ENCODE measurements at regions not wholly inside any gene's neighbourhood (a gene's known extent, or its start where the extent isn't known, plus 50 kb on each side); places are given as distances from the start of the nearest gene placed in this dataset.
"Not testable (repeated sequence)": the region's sequence is repeated elsewhere in the genome, so short reads cannot be mapped to it uniquely, and the experiment has no call there.

DNA sequence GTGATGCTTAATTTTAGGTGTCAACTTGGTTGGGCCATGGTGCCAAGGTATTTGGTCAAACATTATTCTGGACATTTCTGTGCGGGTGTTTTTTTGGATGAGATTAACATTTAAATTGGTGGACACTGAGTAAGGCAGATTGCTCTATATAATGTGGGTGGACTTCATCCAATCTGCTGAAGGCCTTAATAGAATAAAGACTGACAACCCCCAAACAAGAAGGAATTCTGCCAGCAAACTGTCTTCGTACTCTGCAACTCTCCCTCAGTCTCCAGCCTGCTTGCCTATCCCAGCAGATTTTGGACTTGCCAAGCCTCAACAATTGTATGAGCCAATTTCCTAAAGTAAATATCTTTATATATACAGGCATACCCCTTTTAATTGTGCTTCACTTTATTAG lies 850.1 kb downstream of the TBC1D32 start:
- FAIRE-seq = no peak

DNA sequence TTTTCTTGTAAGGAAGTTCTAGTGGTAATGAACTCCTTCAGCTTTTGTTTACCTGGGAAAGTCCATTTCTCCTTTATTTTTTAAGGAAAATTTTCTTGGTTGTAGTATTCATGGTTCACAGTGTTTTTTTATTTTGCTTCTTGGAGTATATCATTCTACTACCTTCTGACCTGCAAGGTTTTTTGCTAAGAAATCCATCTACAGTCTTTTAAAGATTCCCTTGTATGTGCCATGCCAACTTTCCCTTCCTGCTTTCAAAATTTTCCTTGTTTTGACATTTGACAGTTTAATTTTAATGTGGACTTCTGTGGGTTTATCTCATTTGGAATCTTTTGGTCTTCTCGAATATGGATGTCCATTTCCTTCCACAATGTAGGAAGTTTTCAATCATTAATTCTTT lies 855.6 kb downstream of the TBC1D32 start:
- FAIRE-seq = no peak

GRCh38 chr6:120473804-120474203 lies 860.5 kb downstream of the TBC1D32 start:
- no peak for FAIRE-seq

- FAIRE-seq = no peak
These were observed 865.8 kb downstream of the TBC1D32 start for GRCh38 chr6:120468486-120468885.

DNA sequence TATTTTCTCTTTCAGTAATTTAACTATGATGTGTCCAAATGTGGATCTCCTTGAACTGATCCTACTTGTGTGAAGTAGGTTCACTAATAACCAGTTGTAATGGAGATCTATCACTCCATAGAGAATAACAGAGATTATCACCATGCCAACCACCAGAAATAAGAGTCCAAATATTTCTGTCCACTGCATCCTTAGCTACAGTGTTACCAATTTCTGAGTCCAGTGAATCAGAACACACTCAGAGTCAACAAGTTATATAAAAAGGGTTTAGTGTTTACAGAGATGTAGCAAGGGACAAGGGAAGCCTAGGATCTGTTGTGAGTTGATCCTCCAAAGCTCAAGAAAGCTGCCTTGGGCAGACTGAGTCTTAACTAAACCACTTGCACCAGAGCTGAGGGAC lies 882.8 kb downstream of the TBC1D32 start:
- no peak for FAIRE-seq

DNA sequence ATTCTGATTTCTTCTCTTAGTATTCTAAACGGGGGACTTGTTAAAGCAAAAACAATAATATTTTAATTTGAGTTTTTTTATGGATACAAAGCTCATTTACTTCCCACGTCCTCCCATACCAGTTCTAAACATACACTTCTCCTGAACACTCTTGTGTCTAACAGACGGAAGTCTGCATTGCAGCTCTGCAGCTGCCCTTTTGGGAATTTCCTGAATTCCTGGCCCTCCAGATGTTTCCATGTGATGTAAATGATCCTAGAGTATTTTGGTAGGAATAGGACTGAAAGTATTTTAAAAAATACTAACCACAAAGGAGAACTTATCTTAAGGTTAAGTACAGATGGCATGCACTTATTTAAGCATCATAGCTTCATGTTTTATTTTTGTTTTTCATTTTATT lies 886.7 kb downstream of the TBC1D32 start:
- no peak for FAIRE-seq

DNA sequence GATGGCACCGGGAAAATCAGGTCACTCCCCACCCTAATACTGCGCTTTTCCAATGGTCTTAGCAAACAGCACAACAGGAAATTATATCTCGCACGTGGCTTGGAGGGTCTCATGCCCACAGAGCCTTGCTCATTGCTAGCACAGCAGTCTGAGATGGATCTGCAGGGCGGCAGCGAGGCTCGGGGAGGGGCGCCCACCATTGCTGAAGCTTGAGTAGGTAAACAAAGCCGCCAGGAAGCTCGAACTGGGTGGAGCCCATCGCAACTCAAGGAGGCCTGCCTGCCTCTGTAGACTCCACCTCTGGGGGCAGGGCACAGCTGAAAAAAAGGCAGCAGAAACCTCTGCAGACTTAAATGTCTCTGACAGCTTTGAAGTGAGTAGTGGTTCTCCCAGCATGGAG lies 901.4 kb downstream of the TBC1D32 start:
- FAIRE-seq = not testable (repeated sequence)

GRCh38 chr6:120431841-120432240 lies 902.4 kb downstream of the TBC1D32 start:
- FAIRE-seq = no peak

- no peak for FAIRE-seq
These were observed 922.9 kb downstream of the TBC1D32 start for GRCh38 chr6:120411394-120411793.

DNA sequence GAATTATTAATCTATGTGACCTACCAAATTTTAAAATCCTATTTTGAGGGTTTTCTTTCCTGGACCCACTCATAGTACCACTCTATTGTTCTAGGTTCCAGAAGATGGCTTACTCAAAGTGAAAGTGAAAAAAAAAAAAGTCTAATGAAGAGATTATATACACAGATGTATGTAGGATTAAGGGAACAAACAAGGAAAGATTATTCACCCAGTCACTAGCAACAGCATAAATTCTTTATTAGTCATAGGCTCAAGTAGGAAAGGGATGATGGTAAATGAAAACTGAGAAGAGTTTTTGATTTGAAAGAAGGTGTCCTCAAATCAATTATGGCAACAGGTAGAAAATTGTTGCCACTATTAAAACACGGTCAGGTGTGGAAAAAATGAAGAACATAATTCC lies 923.7 kb downstream of the TBC1D32 start:
- FAIRE-seq = no peak

DNA sequence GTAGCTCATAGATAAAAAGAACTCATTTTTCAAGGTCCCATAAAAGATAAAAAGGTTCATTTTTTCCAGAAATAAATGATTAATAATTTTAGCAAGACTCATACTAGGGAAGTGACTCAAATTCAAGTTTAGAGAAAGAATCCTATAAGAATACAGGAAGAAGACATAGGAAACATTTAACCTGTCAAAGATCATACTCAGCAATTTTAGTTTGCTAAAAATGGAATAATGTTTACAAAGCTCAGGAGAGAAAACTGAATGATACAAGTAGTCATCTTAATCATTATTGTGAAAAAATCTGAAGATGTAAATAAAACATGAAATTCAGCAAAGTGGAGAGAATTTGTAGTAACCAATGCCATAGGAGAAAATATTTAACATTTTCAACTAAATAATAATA lies 926.6 kb downstream of the TBC1D32 start:
- no peak for FAIRE-seq

DNA sequence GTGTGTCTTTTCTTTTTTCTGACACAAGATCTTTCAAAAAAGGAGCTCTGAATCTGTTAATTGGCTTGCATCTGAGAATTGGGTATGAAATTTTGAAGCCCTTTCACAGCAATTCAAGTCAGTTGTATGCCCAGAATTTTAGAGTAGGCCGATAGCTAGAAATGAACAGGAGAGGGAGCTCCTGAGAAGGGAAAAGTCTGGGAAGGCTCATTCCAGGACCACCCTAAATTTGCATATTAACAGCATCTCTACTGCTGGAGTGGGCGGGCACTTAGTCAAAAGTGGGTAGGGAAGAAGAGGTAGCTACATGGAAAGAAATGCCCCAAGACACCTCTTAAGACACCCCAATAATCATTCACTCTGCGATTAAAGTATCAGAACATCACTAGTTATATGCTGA lies 928.3 kb downstream of the TBC1D32 start:
- no peak for FAIRE-seq

GRCh38 chr6:120395784-120396183 lies 938.5 kb downstream of the TBC1D32 start:
- no peak for FAIRE-seq

DNA sequence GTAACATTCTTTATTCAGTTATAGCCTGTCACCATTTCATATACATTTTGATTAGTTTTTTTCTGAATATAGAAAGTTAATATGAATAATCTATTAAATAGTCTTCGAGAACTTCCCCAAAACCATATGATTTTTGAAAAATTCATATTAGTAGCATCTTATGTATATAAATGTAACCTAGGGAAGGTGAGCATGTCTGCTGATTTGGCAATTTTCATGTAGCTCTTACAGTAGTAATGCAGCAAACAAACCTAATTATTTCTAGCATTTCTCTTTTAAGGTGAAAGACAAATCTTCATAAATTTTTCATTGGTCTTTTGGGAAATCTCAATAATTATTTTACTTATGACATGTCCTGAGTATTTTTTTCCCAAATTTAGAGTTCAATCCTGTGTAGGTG lies 939.0 kb downstream of the TBC1D32 start:
- no peak for FAIRE-seq

DNA sequence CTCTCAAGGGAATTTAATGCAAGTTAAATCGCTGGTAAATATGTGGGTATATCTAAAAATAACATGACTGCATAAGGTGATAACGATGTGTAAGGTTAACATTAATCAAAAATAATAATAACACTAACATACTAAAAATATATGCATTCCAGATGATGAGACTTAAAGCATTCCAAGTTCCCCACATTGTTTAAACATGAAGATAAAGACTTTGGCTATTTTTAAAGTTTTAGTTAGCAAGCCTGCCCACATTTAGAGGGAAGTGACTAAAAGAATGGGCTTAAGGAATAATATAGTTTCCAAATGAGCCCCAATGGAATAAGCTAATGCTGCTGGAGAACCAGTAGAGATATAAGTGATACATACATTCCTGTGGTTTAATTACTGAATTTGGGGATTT lies 941.3 kb downstream of the TBC1D32 start:
- no peak for FAIRE-seq

- no peak for FAIRE-seq
These were observed 949.6 kb downstream of the TBC1D32 start for GRCh38 chr6:120384671-120385070.

DNA sequence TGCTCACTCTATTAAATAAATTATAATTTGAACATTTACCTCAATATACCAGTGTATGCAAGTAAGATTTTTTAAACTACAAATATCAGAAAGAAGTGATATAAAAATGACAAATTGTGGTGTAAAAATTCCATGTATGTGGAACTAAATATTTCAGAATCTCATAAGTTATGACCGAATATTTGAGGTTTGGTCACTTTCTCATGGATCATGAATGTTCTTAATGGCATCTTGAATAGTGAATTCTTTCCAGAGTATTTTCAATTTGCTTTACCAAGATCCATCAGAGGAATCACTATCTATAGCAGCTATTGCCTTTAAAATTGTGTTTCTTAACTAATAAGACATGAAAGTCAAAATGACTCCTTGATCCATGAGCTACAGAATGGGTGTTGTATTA lies 950.6 kb downstream of the TBC1D32 start:
- FAIRE-seq = no peak

GRCh38 chr6:120378582-120379220 lies 955.6 kb downstream of the TBC1D32 start:
- peak; percentile 92 for FAIRE-seq

GRCh38 chr6:120373185-120373584 lies 961.1 kb downstream of the TBC1D32 start:
- FAIRE-seq = no peak

DNA sequence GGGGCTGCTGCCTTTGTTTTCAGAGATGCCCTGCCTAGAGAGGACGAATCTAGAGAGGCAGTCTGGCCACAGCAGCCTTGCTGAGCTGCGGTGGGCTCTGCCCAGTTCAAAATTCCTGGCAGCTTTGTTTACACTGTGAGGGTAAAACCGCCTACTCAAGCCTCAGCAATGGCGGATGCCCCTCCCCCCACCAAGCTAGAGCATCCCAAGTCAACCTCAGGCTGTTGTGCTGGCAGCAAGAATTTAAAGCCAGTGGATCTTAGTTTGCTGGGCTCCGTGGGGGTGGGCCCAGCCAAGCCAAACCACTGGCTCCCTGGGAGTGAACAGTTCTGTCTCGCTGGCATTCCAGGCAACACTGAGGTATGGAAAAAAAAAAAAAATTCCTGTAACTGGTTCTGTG lies 970.9 kb downstream of the TBC1D32 start:
- FAIRE-seq = no peak

GRCh38 chr6:120358535-120358934 lies 975.7 kb downstream of the TBC1D32 start:
- not testable (repeated sequence) for FAIRE-seq

DNA sequence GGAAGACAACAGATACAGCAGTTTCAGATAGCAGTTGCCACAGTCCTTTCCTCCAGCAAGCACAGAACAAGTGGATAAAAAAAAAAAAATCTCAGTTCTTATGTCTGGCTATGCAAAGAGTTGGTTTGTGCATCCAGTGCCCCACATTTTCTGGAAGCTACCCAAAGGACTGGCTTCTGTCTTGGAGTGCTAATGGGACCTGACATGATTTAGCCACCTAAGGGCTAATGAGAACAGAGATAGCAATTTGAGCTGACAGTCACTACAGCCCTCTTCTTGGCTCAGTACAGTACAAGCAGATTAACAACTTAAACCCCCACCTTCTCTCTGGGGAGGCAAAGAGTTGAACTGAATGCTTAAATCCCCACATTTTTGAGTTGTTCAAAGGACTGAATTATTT lies 976.8 kb downstream of the TBC1D32 start:
- no peak for FAIRE-seq

GRCh38 chr6:120355822-120356221 lies 978.5 kb downstream of the TBC1D32 start:
- FAIRE-seq = no peak

- no peak for FAIRE-seq
These were observed 979.7 kb downstream of the TBC1D32 start for GRCh38 chr6:120354452-120355098.

- FAIRE-seq = no peak
These were observed 981.8 kb downstream of the TBC1D32 start for GRCh38 chr6:120352491-120352890.
